ENCODE measurements at regions not wholly inside any gene's neighbourhood (a gene's known extent, or its start where the extent isn't known, plus 50 kb on each side); places are given as distances from the start of the nearest gene placed in this dataset.

DNA sequence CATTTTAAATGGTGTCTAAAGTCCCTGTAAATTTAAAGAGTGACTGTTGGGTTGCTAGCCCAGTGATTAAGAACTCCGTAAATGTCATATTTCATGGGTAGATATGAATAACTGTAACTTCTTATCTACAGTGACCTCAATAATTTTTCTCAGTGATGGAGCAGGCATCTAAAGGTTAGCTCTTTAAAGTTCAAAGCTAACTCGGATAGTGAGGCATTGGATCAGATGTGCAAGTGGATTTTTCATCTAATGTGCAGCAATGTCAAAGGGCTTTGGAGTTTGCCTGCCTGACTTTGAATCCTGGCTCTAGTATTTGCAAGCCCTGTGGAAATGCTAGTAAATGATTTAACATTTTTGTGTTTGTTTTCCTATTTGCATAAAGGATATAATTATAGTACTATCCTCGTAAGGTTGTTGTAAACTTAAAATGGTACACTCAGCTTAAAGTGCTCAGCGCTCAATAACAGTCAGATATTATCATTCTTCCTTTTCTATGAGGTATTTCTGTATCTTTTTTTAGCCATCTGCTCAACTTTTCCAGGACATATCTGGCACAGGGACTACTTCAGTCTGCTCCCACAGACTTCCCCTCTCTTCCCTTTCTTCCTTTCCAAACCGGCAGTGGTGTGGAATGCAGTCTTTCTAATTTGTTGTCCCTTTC lies 163.7 kb upstream of the ELL2 start:
- no peak for DNase-seq
- no peak overlapping the region for H3K4me3 Mint-ChIP-seq
- no peak for ATAC-seq

DNA sequence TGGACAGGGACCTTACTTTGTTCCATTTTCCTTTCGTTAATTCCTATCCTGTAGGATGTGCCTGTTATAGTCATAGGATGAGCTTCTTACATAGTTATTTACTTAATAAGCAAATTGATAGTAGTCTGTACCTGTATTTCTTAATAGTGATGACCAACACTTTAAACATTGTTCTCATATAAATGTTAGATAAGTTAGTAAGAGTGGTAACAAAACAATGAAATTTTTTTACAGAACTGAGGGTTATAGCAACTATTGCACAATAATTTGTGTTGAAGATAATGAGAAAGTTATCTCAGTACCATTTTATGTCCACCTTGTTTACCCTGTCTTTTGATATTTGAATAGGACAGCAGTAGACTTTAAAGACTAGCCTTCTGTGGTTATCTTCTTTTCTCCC lies 162.9 kb upstream of the ELL2 start:
- Mint-ChIP-seq H3K4me1 (peaks cover 2% of the 10 kb centered on the region), H3K27ac (no peak overlapping the region), H3K36me3 (ENCODE audit: low read depth) (no peaks in the 10 kb centered on the region), H3K4me3 (no peak overlapping the region), H3K27me3 (peaks cover 22% of the 10 kb centered on the region)
- ATAC-seq, result no peak
- DNase-seq, result no peak
- no peaks in the 10 kb centered on the region for H3K9me3 ChIP-seq (ENCODE audit: control insufficient read depth, low read length, poor library complexity, severe bottlenecking)

More for the DNA sequence above, 163.7 kb upstream of the ELL2 start:
- Mint-ChIP-seq H3K27me3 (peaks cover 16% of the 10 kb centered on the region), H3K36me3 (ENCODE audit: low read depth) (no peaks in the 10 kb centered on the region), H3K4me1 (peaks cover 2% of the 10 kb centered on the region), H3K27ac (no peak overlapping the region)
- no peaks in the 10 kb centered on the region for H3K9me3 ChIP-seq (ENCODE audit: control insufficient read depth, low read length, poor library complexity, severe bottlenecking)

DNA sequence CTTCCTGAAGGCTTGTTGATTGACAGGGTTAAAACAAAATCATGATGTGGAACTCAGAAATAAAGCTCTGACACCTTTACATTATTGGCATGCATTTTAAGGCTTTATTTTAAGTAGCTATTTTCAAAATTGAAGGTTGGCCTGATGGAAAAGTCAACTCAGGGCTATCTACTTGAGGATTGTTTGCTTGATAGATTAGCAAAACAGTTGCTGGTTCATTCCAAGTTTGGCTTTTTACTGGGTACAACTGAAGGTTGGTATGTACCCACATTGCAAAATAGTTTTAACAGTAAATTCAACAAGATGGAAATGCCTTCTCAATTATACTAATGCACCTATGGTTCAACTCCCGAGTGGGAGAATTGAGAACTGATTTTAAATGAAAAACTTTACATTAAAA lies 161.8 kb upstream of the ELL2 start:
- ATAC-seq (no peak), DNase-seq (no peak)
- H3K9me3 ChIP-seq (ENCODE audit: control insufficient read depth, low read length, poor library complexity, severe bottlenecking), result no peaks in the 10 kb centered on the region
- Mint-ChIP-seq H3K27ac (no peak overlapping the region), H3K4me1 (peaks cover 2% of the 10 kb centered on the region), H3K36me3 (ENCODE audit: low read depth) (no peaks in the 10 kb centered on the region), H3K27me3 (peaks cover 20% of the 10 kb centered on the region), H3K4me3 (no peak overlapping the region)

DNA sequence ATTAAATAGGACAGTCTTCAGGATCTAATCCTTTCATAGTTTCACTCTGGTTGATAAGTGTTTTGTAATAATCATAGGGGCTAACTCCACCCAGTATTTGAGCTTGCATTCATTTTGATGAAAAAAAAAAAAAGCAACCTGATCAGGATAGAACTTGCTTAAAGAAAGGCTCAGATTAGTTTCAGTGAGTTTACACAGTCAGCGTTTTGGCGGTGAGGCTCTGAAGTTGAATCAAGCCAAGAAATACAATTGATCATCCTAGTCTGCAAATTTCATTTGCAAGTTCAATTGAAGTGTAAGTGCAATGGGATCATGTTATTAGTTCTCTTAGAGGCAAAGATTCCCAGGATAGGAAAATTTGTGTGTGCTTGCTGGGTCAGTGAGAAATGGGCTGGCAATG lies 159.7 kb upstream of the ELL2 start:
- ATAC-seq, result no peak
- H3K9me3 ChIP-seq (ENCODE audit: control insufficient read depth, low read length, poor library complexity, severe bottlenecking), result no peaks in the 10 kb centered on the region
- H3K36me3 Mint-ChIP-seq (ENCODE audit: low read depth), result no peaks in the 10 kb centered on the region
- H3K4me3 Mint-ChIP-seq, result no peak overlapping the region
- H3K4me1 Mint-ChIP-seq, result peaks cover 2% of the 10 kb centered on the region
- no peak for DNase-seq
- peaks cover 18% of the 10 kb centered on the region for H3K27me3 Mint-ChIP-seq
- H3K27ac Mint-ChIP-seq, result no peak overlapping the region

DNA sequence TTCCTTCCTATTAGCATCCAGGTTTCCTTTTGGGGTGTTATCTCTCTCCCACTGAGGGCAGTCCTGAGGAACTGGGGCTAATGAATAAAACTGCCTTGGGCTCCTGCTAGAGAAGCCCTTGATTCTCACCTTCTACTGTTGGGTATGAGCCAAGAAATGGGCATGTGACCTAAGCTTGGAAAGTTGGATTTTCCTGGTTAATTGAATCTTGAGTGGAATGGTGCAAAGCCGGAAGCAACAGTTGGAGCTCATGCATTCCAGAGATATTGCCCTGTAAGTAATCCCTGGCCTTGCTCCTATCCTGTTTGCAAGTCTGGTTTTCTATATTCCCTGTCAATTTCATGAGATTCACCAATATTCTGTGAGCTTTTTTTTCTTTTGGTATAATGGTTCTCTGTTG lies 158.5 kb upstream of the ELL2 start:
- Mint-ChIP-seq H3K4me1 (no peaks in the 10 kb centered on the region), H3K36me3 (ENCODE audit: low read depth) (peaks cover under 1% of the 10 kb centered on the region), H3K4me3 (no peak overlapping the region), H3K27me3 (peaks cover 12% of the 10 kb centered on the region), H3K27ac (no peak overlapping the region)
- DNase-seq (no peak), ATAC-seq (no peak)
- no peaks in the 10 kb centered on the region for H3K9me3 ChIP-seq (ENCODE audit: control insufficient read depth, low read length, poor library complexity, severe bottlenecking)

- DNase-seq, result no peak
- Mint-ChIP-seq H3K27ac (no peak overlapping the region), H3K36me3 (ENCODE audit: low read depth) (peaks cover 2% of the 10 kb centered on the region), H3K4me3 (no peak overlapping the region), H3K4me1 (no peaks in the 10 kb centered on the region), H3K27me3 (peaks cover 6% of the 10 kb centered on the region)
- no peak for ATAC-seq
- H3K9me3 ChIP-seq (ENCODE audit: control insufficient read depth, low read length, poor library complexity, severe bottlenecking), result no peaks in the 10 kb centered on the region
Observed at GRCh38 chr5:96117771-96118651, 156.4 kb upstream of the ELL2 start.

DNA sequence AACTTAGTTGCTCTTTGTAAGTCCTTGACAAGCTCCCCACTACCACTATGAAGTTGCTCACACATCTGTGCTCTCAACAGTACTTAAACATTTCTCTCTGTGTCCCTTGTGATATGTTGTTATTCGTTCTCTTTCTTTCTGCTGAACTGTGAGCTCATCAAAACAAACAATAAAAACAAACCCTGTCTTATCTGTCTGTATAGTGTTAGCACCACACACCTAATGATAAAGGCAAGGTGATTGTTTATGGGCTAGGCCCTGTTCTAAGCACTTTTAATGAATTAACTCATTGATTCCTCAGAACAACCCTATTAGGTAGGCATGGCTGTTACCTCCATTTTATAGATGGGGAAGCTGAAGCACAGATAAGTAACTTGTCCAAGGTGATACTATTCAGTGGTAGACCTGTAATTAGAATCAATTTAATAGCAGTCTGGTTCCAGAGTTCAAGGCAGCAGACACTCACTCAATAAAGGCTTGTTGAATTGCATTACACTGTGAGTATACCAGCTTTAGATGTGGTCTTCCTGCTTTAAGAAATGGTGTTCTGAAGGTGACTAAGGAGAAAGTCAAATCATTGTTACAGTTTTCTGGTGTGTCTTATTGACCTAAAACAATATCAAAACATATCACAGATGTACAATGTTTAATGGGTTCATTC lies 153.6 kb upstream of the ELL2 start:
- ATAC-seq (no peak), DNase-seq (no peak)
- Mint-ChIP-seq H3K27me3 (peaks cover 6% of the 10 kb centered on the region), H3K27ac (no peak overlapping the region), H3K4me3 (no peak overlapping the region), H3K36me3 (ENCODE audit: low read depth) (peaks cover 2% of the 10 kb centered on the region), H3K4me1 (no peaks in the 10 kb centered on the region)
- no peaks in the 10 kb centered on the region for H3K9me3 ChIP-seq (ENCODE audit: control insufficient read depth, low read length, poor library complexity, severe bottlenecking)

- H3K4me3 Mint-ChIP-seq, result no peak overlapping the region
- no peaks in the 10 kb centered on the region for H3K9me3 ChIP-seq (ENCODE audit: control insufficient read depth, low read length, poor library complexity, severe bottlenecking)
- ATAC-seq (no peak), DNase-seq (no peak)
- peaks cover 2% of the 10 kb centered on the region for H3K36me3 Mint-ChIP-seq (ENCODE audit: low read depth)
- no peaks in the 10 kb centered on the region for H3K4me1 Mint-ChIP-seq
- H3K27me3 Mint-ChIP-seq, result peaks cover 4% of the 10 kb centered on the region
- H3K27ac Mint-ChIP-seq, result no peak overlapping the region
Observed at GRCh38 chr5:96114736-96115135, 153.1 kb upstream of the ELL2 start.

GRCh38 chr5:96113170-96113939 lies 151.7 kb upstream of the ELL2 start:
- H3K4me1 Mint-ChIP-seq, result no peaks in the 10 kb centered on the region
- peaks cover 2% of the 10 kb centered on the region for H3K36me3 Mint-ChIP-seq (ENCODE audit: low read depth)
- peaks cover 4% of the 10 kb centered on the region for H3K27me3 Mint-ChIP-seq
- no peak overlapping the region for H3K4me3 Mint-ChIP-seq
- DNase-seq (no peak), ATAC-seq (no peak)
- H3K27ac Mint-ChIP-seq, result no peak overlapping the region
- no peaks in the 10 kb centered on the region for H3K9me3 ChIP-seq (ENCODE audit: control insufficient read depth, low read length, poor library complexity, severe bottlenecking)

GRCh38 chr5:96112703-96113102 lies 151.1 kb upstream of the ELL2 start:
- no peak for ATAC-seq
- no peak overlapping the region for H3K27ac Mint-ChIP-seq
- no peak for DNase-seq
- H3K4me3 Mint-ChIP-seq, result no peak overlapping the region
- peaks cover 4% of the 10 kb centered on the region for H3K27me3 Mint-ChIP-seq
- H3K36me3 Mint-ChIP-seq (ENCODE audit: low read depth), result peaks cover 2% of the 10 kb centered on the region
- no peaks in the 10 kb centered on the region for H3K4me1 Mint-ChIP-seq
- no peaks in the 10 kb centered on the region for H3K9me3 ChIP-seq (ENCODE audit: control insufficient read depth, low read length, poor library complexity, severe bottlenecking)

GRCh38 chr5:96112123-96112670 lies 150.5 kb upstream of the ELL2 start:
- DNase-seq, result no peak
- no peak overlapping the region for H3K4me3 Mint-ChIP-seq
- peaks cover 4% of the 10 kb centered on the region for H3K27me3 Mint-ChIP-seq
- H3K4me1 Mint-ChIP-seq, result no peaks in the 10 kb centered on the region
- H3K27ac Mint-ChIP-seq, result no peak overlapping the region
- ATAC-seq, result no peak
- H3K9me3 ChIP-seq (ENCODE audit: control insufficient read depth, low read length, poor library complexity, severe bottlenecking), result no peaks in the 10 kb centered on the region
- H3K36me3 Mint-ChIP-seq (ENCODE audit: low read depth), result peaks cover 2% of the 10 kb centered on the region

DNA sequence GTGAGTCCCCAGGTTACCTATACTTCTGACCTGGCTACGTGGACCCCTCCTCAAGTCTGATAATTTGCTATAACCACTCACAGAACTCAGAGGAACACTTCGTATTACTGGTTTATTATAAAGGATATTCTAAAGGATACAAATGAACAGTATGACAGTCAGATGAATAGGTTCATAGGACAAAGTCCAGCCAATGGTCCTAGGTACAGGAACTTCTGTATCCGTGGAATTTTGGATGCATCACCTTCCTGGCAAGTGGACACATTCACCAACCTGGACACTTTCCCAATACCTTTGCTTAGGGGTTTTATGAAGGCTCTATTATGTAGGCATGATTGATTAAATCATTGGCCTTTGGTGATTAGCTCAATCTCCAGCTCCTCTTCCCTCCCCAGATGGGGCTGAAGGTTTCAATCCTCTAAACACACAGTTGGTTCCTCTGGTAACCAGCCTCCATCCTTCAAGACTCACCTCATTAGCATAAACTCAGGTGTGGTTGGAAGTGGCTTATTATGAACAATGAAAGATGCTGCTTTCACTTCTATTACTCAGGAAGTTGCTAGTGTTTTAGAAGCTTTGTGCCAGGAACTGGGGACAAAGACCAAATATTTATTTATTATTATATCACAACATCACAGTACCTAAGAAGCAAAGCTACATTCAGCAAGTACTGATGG lies 149.6 kb upstream of the ELL2 start:
- ATAC-seq (no peak), DNase-seq (no peak)
- H3K27ac Mint-ChIP-seq, result no peak overlapping the region
- no peak overlapping the region for H3K4me3 Mint-ChIP-seq
- peaks cover 4% of the 10 kb centered on the region for H3K27me3 Mint-ChIP-seq
- peaks cover 2% of the 10 kb centered on the region for H3K36me3 Mint-ChIP-seq (ENCODE audit: low read depth)
- no peaks in the 10 kb centered on the region for H3K9me3 ChIP-seq (ENCODE audit: control insufficient read depth, low read length, poor library complexity, severe bottlenecking)
- H3K4me1 Mint-ChIP-seq, result no peaks in the 10 kb centered on the region
